IPS DF 4.7 (cell line): ENCODE measurements at regions not wholly inside any gene's neighbourhood (a gene's known extent, or its start where the extent isn't known, plus 50 kb on each side); places are given as distances from the start of the nearest gene placed in this dataset.

Source experiments
- DNase-seq: peaks from one replicate; pipeline ENCODE4 v3.0.0-alpha.2; 2013; ENCODE audit warnings: low spot score; ENCODE audit errors: extremely low read depth

DNA sequence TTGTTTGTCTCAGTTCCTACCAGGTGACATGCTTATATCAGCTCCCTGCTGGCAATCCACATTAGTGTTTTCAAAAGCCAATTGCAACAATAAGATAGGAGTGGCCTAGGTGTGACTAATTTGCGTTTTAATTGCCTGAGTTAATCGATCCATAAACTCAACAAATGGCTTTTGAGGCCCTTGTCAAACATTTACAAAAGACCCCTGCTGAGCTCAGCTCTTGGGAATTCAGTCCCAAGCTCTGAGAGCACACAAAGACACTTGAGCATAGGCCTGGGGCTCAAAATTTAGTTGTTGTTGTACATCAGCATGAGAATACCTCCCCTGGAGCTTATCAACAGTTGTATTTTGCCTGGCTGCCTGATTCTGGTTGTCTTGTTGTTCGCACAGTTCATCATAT lies 1134.4 kb upstream of the TSPY4 start:
- DNase-seq: peak; percentile 71

DNA sequence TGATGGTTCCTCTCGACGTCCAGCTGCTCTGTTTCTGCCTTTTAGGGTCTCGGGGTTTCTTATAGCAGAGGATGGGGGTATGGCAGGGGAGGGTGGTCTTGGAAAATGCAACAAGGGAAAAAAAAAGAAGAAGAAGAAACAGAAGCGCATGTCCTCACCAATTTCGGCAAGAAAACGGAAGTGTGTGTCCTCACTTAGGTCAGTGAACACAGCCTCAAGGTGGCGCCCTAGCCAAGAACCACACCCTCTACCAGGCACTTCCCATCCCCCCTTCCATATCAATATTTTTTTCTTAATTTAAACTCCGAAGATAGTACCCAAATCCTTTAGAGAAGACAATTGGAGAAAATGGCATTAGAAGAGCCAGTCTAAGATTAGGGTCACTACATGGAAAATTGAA lies 1096.1 kb upstream of the TSPY4 start:
- no peak for DNase-seq

DNA sequence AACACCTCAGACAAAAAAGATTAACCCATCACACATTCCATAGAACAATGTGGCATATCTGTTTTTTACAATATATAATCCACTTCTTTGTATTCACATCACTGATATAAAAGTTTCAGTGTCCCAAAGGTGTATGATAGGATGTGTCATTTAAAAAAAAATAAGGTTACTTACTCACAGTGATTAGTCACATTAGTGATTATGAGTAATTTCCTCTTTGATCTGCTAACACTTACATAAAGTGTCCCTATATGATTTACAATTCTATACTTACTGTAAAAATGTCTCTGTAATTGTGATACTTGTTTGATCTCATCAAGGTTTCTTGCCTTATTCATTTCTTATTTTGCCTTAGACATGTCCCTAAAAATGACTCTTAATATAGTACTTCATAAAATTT lies 1063.5 kb upstream of the TSPY4 start:
- no peak for DNase-seq

DNA sequence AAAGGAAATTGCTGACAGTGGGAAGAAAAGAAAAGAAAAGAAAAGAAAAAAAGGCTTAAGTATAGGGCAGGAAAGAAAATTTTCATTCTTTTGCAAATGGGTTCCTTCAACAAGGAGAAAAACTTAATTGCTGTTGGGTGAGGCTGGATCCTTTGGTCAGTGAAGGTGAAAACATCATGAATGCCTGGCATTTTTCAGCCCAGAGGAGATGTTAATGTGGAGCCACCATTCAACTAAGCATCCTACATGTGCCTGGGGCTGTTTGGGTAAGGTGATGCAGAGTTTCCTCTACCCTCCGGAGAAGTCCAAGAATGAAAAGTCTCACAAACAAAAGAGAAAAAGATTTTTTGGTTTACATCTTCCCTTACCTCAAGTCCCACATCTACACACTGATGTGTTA lies 1032.2 kb upstream of the TSPY4 start:
- peak; percentile 51 for DNase-seq

DNA sequence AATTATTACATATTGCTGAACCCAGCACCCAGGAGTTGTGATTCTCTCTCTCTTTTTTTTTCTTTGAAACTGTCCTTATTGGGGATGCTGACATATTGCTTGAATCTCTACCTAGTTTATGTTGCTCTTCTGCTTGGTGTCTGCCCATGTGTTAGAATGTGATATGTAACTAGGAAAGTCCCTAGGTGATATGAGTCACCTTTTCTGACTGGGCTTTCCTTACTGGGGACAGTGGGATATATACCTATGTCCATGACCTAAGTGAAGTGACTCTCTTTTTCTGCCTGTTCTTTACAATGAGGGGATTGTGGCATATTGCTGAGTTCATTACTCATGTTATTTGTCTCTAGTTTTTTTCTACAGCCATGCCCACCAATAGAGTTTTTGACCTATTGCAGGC lies 1013.2 kb upstream of the TSPY4 start:
- DNase-seq: no peak

DNA sequence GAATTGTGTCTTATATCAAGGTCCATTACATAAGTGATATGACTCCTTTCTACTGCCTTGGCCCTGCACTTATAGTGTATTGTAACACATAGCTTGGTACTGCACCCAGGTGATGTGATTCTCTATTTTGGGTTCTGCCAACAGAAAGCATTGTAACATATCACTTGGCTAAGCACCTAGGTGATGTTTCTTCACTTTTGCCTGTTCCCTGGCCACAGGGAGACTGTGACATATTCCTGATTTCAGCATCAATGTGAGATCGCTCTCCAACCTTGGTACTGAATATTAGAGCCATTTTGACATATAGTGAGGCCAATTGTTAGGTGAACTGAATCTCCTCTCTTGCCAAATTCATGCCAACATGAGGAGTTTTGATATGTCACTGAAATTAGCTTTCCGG lies 1010.3 kb upstream of the TSPY4 start:
- no peak for DNase-seq

GRCh38 chrY:8327708-8328354 lies 1009.4 kb upstream of the TSPY4 start:
- DNase-seq: no peak

GRCh38 chrY:8329431-8329830 lies 1007.8 kb upstream of the TSPY4 start:
- DNase-seq: no peak

DNA sequence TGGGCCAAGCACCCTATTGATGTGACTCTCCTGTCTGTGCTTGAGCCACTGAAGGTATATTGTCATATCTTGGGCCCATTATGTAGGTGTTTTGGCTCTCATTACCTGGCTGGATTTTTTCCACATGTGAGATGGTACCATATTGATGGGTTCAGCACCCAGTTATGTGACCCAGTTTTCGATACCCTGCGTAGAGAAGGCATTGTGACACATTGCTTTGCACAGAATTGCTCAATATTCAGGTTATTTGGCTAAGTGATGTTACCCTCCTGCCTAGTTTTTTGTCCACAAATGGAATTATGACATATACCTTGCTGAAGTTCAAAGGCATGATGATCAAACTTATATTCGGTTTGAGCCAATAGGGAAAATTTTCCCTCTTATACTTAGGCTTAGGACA lies 1007.3 kb upstream of the TSPY4 start:
- no peak for DNase-seq

GRCh38 chrY:8333328-8333727 lies 1003.9 kb upstream of the TSPY4 start:
- DNase-seq: no peak

DNA sequence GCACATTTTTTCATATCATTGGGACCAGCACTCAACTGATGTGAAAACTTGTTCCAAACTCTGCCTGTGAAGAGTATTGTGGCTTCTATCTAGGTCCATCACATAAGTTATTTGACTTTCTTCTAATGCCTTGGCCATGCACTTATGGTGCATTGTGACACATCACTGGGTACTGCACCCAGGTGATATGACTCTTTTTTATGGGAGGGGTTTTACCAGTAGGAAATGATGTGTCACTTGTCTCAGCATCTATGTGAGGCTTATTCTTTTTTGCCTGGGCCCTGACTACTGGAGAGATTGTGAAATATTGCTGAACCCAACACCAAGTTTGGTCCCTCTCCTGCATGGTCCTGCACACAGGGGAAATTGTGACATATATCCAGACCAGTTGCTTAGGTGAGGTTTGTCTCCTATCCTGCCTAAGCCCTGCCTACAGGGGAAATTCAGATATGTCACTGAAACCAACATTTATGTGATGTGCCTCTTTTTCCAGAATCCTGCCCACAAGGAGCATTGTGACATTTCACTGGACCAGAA lies 1001.9 kb upstream of the TSPY4 start:
- no peak for DNase-seq

GRCh38 chrY:8336112-8336774 lies 1001.0 kb upstream of the TSPY4 start:
- DNase-seq: no peak

DNA sequence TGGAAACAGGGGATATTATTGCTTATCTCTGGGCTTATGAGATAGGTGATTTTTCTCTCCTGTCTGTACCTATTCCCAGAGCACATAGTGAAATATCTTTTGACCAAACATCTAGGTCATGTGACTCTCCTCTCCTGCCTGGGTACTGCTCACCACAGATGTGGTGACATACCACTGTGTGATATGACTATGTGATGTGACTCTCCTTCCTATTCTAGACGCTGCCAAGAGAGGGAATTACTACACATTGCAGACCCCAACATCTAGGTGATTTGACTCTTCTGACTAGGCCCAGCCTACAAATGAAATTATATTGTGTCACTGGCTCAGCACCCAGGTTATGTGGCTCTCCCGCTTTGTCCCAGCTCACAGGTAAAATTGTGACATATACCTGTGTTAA lies 996.3 kb upstream of the TSPY4 start:
- no peak for DNase-seq

- no peak for DNase-seq
Measured at GRCh38 chrY:8342173-8342572, 995.1 kb upstream of the TSPY4 start.

- no peak for DNase-seq
Measured at GRCh38 chrY:8351241-8351640, 986.0 kb upstream of the TSPY4 start.

- no peak for DNase-seq
Measured at GRCh38 chrY:8352201-8352600, 985.1 kb upstream of the TSPY4 start.

DNA sequence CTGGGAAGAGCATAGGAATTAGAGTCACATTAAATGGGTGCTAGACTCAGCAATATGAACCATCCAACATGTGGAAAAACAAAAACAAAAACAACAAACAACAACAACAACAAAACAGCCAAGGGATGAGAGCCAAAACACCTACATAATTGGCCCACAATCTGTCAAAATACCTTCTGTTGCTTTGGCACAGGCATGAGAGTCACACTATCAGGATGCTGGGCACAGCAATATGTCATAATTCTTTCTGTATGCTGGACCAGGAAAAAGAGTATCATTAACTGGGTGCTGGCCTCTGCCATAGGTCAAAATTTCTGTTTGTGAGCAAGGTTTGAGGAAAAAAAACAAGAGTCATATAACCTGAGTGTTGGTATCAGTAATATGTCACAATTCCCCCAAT lies 979.1 kb upstream of the TSPY4 start:
- no peak for DNase-seq

- no peak for DNase-seq
Measured at GRCh38 chrY:8361715-8362114, 975.5 kb upstream of the TSPY4 start.

DNA sequence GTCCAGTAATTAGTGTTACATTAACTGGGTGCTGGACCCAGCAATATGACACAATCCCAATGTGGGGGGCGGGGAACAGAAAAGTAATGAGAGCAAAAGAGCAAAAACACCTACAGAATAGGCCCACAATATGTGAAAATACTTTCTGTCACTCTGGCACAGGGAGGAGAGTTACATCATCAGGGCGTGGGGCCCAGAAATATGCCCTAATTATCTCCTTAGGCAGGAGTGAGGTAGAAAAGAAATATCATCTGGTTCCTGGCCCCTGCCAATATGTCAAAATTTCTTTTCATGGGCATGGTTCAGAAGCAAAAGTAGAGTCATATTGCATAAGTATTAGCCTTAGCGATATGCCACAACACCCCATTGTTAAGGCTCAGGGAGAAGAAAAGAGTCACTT lies 959.8 kb upstream of the TSPY4 start:
- no peak for DNase-seq

GRCh38 chrY:8379800-8380199 lies 957.5 kb upstream of the TSPY4 start:
- no peak for DNase-seq

GRCh38 chrY:8381425-8381824 lies 955.8 kb upstream of the TSPY4 start:
- no peak for DNase-seq

GRCh38 chrY:8386053-8386452 lies 951.2 kb upstream of the TSPY4 start:
- no peak for DNase-seq

- DNase-seq: no peak
Measured at GRCh38 chrY:8388512-8388911, 948.8 kb upstream of the TSPY4 start.
